GM12878 (cell line): ENCODE measurements at regions not wholly inside any gene's neighbourhood (a gene's known extent, or its start where the extent isn't known, plus 50 kb on each side); places are given as distances from the start of the nearest gene placed in this dataset.

Experiments used
- ATAC-seq: fragments of 200-7000 bp; cut with Tn5 transposase; 3 replicates; pipeline ENCODE4 v1.9.1; 2020; ENCODE audit warnings: mild to moderate bottlenecking, moderate library complexity
- BruUV-seq: library from RNA; stranded (reverse); fragments of 400-500 nt; replicated peaks from 2 replicates; lab custom pipeline; 2021; lab: Mats Ljungman, UMichigan
- CTCF ChIA-PET: fragments of 300-600 bp; sonication (Branson Sonifier 250); formaldehyde crosslinking; extraction: SDS; loops from one replicate; lab custom pipeline; 2021; ENCODE audit warnings: inconsistent platforms; lab: Yijun Ruan, JAX
- POLR2A ChIA-PET: fragments of 350-600 bp; formaldehyde crosslinking; extraction: SDS; loops from one replicate; lab custom pipeline; 2021; ENCODE audit warnings: inconsistent platforms; lab: Charles Lee
- RAD21 ChIA-PET: fragments of 300-600 bp; sonication (Branson Sonifier 250); formaldehyde crosslinking; loops from one replicate; lab custom pipeline; 2023; ENCODE audit warnings: antibody characterized with exemption; ENCODE audit not compliant: unreplicated experiment; lab: Charles Lee
- SMC1A ChIA-PET: fragments of 300-600 bp; sonication (Branson Sonifier 250); formaldehyde crosslinking; loops from one replicate; lab custom pipeline; 2023; ENCODE audit not compliant: unreplicated experiment, uncharacterized antibody; lab: Charles Lee
- DNase-seq: peaks from one replicate; pipeline ENCODE4 v3.0.0-alpha.2; 2011; ENCODE audit warnings: low read depth, low spot score
- FAIRE-seq: peaks from 3 replicates; lab custom pipeline; 2011; peaks lifted over from hg19 to GRCh38; lab: Jason Lieb, UNC
- H2AFZ ChIP-seq: 2 replicates; pipeline ENCODE4 v1.6.0; 2011; ENCODE audit warnings: low read depth, low read length, control low read depth; ENCODE audit not compliant: control insufficient read depth
- H3K27ac ChIP-seq: 2 replicates; pipeline ENCODE4 v1.5.1; 2011; ENCODE audit warnings: control low read depth; ENCODE audit not compliant: control insufficient read depth, insufficient read depth
- H3K27me3 ChIP-seq, 2 experiments: replicated peaks in 1 of 2; 2 replicates each; pipeline versions ENCODE4 v1.6.0 to v1.6.1; 2011; ENCODE audit warnings: low read length in 1 of 2; ENCODE audit not compliant: control insufficient read depth in 2 of 2, insufficient read depth in 2 of 2
- H3K36me3 ChIP-seq, 2 experiments: 2 replicates each; pipeline ENCODE4 v1.5.1; 2011; ENCODE audit warnings: low read length in 1 of 2; ENCODE audit not compliant: control insufficient read depth in 2 of 2, insufficient read depth in 2 of 2
- H3K4me1 ChIP-seq: 2 replicates; pipeline ENCODE4 v1.6.1; 2011; ENCODE audit warnings: mild to moderate bottlenecking, low read length, moderate library complexity, mixed read lengths; ENCODE audit not compliant: control insufficient read depth, insufficient read depth
- H3K4me2 ChIP-seq: 2 replicates; pipeline ENCODE4 v1.6.0; 2011; ENCODE audit warnings: control low read depth; ENCODE audit not compliant: control insufficient read depth, insufficient read depth
- H3K4me3 ChIP-seq: fragments of 200-600 bp; sonication (generic); 2 replicates; pipeline ENCODE4 v1.5.1; 2016
- H3K79me2 ChIP-seq: 2 replicates; pipeline ENCODE4 v1.6.0; 2011; ENCODE audit warnings: low read length; ENCODE audit not compliant: control insufficient read depth, insufficient read depth
- H3K9ac ChIP-seq: 2 replicates; pipeline ENCODE4 v1.8.0; 2011; ENCODE audit warnings: low read length, control low read depth, mixed read lengths; ENCODE audit not compliant: control insufficient read depth, insufficient read depth
- H3K9me3 ChIP-seq: replicated peaks from 3 replicates; pipeline ENCODE4 v1.5.1; 2011; ENCODE audit warnings: mild to moderate bottlenecking, low read length; ENCODE audit not compliant: control insufficient read depth, insufficient read depth
- H4K20me1 ChIP-seq: 2 replicates; pipeline ENCODE4 v1.6.0; 2011; ENCODE audit not compliant: control insufficient read depth, insufficient read depth
- BCLAF1 ChIP-seq: fragments of 450-650 bp; IDR thresholded peaks from 2 replicates; pipeline ENCODE4 v1.6.1; 2017; ENCODE audit warnings: antibody characterized with exemption, mild to moderate bottlenecking, moderate library complexity
- BRCA1 ChIP-seq: IDR thresholded peaks from 2 replicates; pipeline ENCODE4 v1.6.1; 2011; ENCODE audit warnings: low read depth, low read length, improper control_type of control experiment
- CHD2 ChIP-seq: IDR thresholded peaks from 2 replicates; pipeline ENCODE4 v1.6.1; 2011; ENCODE audit warnings: low read depth, low read length, improper control_type of control experiment, borderline replicate concordance
- CREM ChIP-seq: IDR thresholded peaks from 2 replicates; pipeline ENCODE4 v1.6.1; 2014; ENCODE audit warnings: antibody characterized with exemption, low read depth
- IKZF1 ChIP-seq: fragments of 450-650 bp; conservative IDR thresholded peaks from 2 replicates; pipeline ENCODE4 v1.6.1; 2017; ENCODE audit warnings: antibody characterized with exemption, mild to moderate bottlenecking
- IKZF2 ChIP-seq, 2 experiments: fragments of 450-650 bp; IDR thresholded peaks; 2 replicates each; pipeline ENCODE4 v1.6.1; 2017; ENCODE audit warnings: mild to moderate bottlenecking in 2 of 2, moderate library complexity in 2 of 2
- IRF4 ChIP-seq: IDR thresholded peaks from 2 replicates; pipeline ENCODE4 v1.6.1; 2011; ENCODE audit warnings: low read depth, low read length
- POLR2A ChIP-seq: IDR thresholded peaks from 2 replicates; pipeline ENCODE4 v1.6.1; 2011; ENCODE audit warnings: low read depth, mild to moderate bottlenecking, low read length
- RAD21 ChIP-seq: IDR thresholded peaks from 2 replicates; pipeline ENCODE4 v1.6.1; 2011; ENCODE audit warnings: mild to moderate bottlenecking, low read depth, low read length, moderate library complexity; ENCODE audit not compliant: insufficient read depth
- RELB ChIP-seq: fragments of 450-650 bp; IDR thresholded peaks from 2 replicates; pipeline ENCODE4 v1.6.1; 2017; ENCODE audit warnings: low read depth, mild to moderate bottlenecking, moderate library complexity
- RFX5 ChIP-seq: IDR thresholded peaks from 2 replicates; pipeline ENCODE4 v1.6.1; 2011; ENCODE audit warnings: low read depth, low read length, improper control_type of control experiment
- SREBF1 ChIP-seq: IDR thresholded peaks from 2 replicates; pipeline ENCODE4 v1.6.1; 2012; ENCODE audit warnings: mild to moderate bottlenecking, low read length
- USF1 ChIP-seq: IDR thresholded peaks from 2 replicates; pipeline ENCODE4 v1.6.1; 2011; ENCODE audit warnings: borderline replicate concordance, low read depth, mild to moderate bottlenecking, moderate library complexity, mixed read lengths, low read length; ENCODE audit not compliant: insufficient read depth; ENCODE audit errors: extremely low read length
- WGBS: methylation state at CpG from one replicate; pipeline ENCODE4 v1.1.6; 2016; ENCODE audit warnings: low lambda C conversion rate; ENCODE audit not compliant: insufficient replicate concordance, insufficient coverage; ENCODE audit errors: missing lambda C conversion rate; 5-methylcytosine and 5-hydroxymethylcytosine counted together
- in situ Hi-C: fragments of 300-500 bp; cut with MboI; formaldehyde crosslinking; loops from 9 replicates; pipeline ENCODE4 v1.14.3; 2018; ENCODE audit warnings: mixed read lengths
- intact Hi-C: fragments of 100-400 bp; cut with micrococcal nuclease; formaldehyde crosslinking; loops from one replicate; pipeline ENCODE4 v1.14.2; 2022; ENCODE audit not compliant: unreplicated experiment

GRCh38 chr11:101661559-101661958, 77.8 kb upstream of the TRPC6 start:
- no peaks in the 10 kb centered on the region for H3K79me2 ChIP-seq
- no peak overlapping the region for H3K4me3 ChIP-seq
- H3K27ac ChIP-seq, result no peak overlapping the region
- SMC1A ChIA-PET, result interaction anchor here (0.9 to 1.6 kb wide), 3 partner anchors 10 to 15 kb away, joined by 3 to 4 read pairs (median 3); no protein-coding TSS in a partner anchor
- intact Hi-C loops, result no loop called here
- H4K20me1 ChIP-seq, result no peaks in the 10 kb centered on the region
- no peaks in the 10 kb centered on the region for H3K9me3 ChIP-seq
- BruUV-seq, result no TSS peak
- TF ChIP-seq IKZF1 (no peak), RAD21 (no peak), BCLAF1 (no peak), POLR2A (no peak), SREBF1 (no peak), IKZF2 (IDR thresholded peaks at IDR 0.05) (no peak), BRCA1 (no peak), IRF4 (no peak), CREM (no peak), RELB (no peak), USF1 (no peak), RFX5 (no peak), CHD2 (no peak)
- TF ChIP-seq, all 136 proteins: peak for 0
- Histone ChIP-seq H3K27me3 (no peaks in the 10 kb centered on the region), H3K4me1 (no peaks in the 10 kb centered on the region), H3K4me2 (no peak overlapping the region), H3K9ac (no peak overlapping the region), H3K36me3 (no peaks in the 10 kb centered on the region), H2AFZ (no peak overlapping the region)
- DNase-seq (no peak), ATAC-seq (no peak), FAIRE-seq (no peak)
- RAD21 ChIA-PET, result no interaction called here
- POLR2A ChIA-PET, result no interaction called here
- in situ Hi-C loops, result no loop called here
- CTCF ChIA-PET, result no interaction called here
- 44% methylated on average over 1 of the region's 1 CpG for WGBS
